ENCODE measurements at regions not wholly inside any gene's neighbourhood (a gene's known extent, or its start where the extent isn't known, plus 50 kb on each side); places are given as distances from the start of the nearest gene placed in this dataset.

DNA sequence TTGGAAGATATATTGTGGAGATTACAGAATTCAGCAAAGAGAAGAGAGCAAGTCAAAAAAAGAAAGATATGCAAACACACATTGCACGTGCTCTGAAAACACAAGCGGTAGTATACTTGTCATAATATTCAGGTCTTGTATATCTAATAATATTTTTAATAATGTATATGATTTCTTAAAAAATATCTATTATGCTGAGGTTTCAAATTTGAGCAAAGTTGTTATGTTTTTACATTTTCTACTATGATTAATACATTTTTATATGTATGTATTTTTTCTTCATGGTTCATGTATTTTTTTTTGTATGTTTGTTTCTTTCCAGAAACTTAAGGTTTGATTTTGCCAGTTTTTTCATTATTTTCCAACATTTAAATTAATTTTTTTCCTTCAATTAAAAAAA, 752.4 kb upstream of the VSTM2A start:
- TF ChIP-seq, protein P1, sequence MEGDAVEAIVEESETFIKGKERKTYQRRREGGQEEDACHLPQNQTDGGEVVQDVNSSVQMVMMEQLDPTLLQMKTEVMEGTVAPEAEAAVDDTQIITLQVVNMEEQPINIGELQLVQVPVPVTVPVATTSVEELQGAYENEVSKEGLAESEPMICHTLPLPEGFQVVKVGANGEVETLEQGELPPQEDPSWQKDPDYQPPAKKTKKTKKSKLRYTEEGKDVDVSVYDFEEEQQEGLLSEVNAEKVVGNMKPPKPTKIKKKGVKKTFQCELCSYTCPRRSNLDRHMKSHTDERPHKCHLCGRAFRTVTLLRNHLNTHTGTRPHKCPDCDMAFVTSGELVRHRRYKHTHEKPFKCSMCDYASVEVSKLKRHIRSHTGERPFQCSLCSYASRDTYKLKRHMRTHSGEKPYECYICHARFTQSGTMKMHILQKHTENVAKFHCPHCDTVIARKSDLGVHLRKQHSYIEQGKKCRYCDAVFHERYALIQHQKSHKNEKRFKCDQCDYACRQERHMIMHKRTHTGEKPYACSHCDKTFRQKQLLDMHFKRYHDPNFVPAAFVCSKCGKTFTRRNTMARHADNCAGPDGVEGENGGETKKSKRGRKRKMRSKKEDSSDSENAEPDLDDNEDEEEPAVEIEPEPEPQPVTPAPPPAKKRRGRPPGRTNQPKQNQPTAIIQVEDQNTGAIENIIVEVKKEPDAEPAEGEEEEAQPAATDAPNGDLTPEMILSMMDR (IDR thresholded peaks at IDR 0.05): no peak
- TF ChIP-seq POLR2A (IDR thresholded peaks at IDR 0.05): no peak
